DOHH2 (cell line): ENCODE measurements at regions not wholly inside any gene's neighbourhood (a gene's known extent, or its start where the extent isn't known, plus 50 kb on each side); places are given as distances from the start of the nearest gene placed in this dataset.

Experiments used
- CTCF ChIP-seq: fragments of 200-600 bp; sonication (generic); IDR thresholded peaks from one replicate; pipeline ENCODE4 v1.5.1; 2014; ENCODE audit warnings: antibody characterized with exemption, mild to moderate bottlenecking, low read depth, low read length; ENCODE audit not compliant: poor library complexity, severe bottlenecking
- EZH2phosphoT487 ChIP-seq: fragments of 200-600 bp; sonication (generic); IDR thresholded peaks from 2 replicates; pipeline ENCODE4 v1.6.1; 2017; ENCODE audit warnings: borderline replicate concordance, mild to moderate bottlenecking, antibody characterized with exemption, low read length, moderate library complexity, mixed read lengths

DNA sequence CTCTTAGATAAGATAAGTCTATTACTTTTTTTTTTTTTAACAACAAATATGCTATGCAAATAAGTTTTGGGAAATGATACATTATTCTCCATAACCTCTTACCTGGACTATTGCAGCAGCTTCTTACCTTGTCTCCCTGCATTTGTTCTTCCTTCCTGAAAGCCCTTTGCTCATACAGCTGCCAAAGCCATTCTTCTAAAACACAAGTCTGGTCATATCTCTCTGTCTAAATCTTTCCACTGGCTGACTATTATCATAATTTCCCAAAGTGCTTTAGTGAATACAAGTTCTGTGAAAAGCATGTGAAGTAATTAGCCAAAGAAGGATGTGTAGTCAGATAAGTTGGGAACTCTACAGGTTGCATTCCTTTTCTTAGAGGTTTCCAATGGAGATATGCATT is 115.4 kb upstream of the CNTLN start:
- TF ChIP-seq CTCF: no peak
- TF ChIP-seq EZH2phosphoT487: no peak
